HG03175 (cell line): ENCODE measurements at regions not wholly inside any gene's neighbourhood (a gene's known extent, or its start where the extent isn't known, plus 50 kb on each side); places are given as distances from the start of the nearest gene placed in this dataset.
"Not testable (repeated sequence)": the region's sequence is repeated elsewhere in the genome, so short reads cannot be mapped to it uniquely, and the experiment has no call there.

Source experiments
- ATAC-seq: cut with Tn5 transposase; IDR thresholded peaks from one replicate; pipeline ENCODE4 v1.9.1; 2021; ENCODE audit warnings: mild to moderate bottlenecking, moderate library complexity; ENCODE audit not compliant: unreplicated experiment

GRCh38 chr3:195669310-195669709 is 51.5 kb upstream of the MUC20 start:
- not testable (repeated sequence) for ATAC-seq

DNA sequence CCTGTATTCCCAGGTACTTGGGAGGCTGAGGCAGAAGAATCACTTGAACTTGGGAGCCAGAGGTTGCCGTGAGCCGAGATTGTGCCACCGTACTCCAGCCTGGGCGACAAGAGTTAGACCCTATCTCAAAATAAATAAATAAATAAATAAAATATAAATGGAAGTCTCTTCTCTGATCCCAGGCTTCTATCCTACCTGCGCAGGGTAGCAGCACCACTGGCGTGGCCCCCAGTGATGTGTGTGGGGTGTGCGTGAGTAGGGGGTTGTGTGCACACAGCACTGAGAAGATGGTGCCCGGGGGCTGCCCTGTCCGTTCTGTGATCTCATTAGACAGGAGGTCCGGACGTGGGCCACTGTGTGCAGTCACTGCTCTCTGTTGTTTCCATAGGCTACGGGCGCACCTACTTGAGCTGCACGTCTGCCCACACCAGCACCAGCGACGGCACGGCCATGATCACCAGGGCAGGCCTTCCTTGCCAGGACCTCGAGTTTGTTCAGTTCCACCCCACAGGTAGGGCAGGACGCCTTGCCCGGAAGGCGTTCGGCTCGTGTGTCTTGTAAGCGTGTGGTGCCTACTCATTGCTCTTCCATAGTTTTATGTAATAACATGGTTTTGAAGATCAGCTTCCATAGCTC is 52.5 kb upstream of the MUC20 start:
- not testable (repeated sequence) for ATAC-seq

GRCh38 chr3:195665311-195665710 is 55.5 kb upstream of the MUC20 start:
- not testable (repeated sequence) for ATAC-seq

DNA sequence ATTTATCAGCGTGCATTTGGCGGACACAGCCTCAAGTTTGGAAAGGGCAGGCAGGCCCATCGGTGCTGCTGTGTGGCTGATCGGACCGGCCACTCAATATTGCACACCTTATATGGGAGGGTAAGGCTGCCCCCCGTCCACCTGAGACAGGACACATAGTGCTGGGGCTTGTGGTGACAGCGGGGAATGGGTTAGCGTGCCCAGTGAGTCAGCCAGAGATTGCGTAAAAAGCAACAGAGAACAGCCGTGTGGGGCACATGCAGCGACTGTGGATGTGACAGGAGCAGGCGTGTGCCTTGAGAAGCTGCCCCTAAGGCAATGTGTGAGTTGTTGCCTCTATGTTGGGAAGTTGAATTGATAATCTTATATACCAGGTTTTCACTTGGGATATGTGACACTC is 56.6 kb upstream of the MUC20 start:
- ATAC-seq = not testable (repeated sequence)

DNA sequence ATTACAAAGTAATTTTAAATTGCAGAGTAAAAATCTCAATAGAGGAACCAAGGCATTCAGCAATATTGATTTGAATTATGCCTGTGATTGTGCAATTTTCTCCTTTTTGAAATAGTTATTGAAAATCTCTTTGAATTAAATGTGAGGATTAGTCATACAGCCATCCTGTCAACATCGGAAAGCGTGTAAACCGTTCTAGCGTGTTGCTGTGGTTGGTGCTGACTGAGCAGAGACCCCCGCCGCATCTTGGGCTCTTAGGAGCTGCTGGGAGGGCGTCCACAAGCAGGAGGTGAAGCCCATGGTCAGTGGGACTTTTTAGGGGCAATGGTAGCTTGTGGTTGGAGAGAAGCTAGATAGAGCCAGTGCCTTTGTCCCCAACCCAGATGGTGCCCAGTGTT is 61.6 kb upstream of the MUC20 start:
- not testable (repeated sequence) for ATAC-seq

DNA sequence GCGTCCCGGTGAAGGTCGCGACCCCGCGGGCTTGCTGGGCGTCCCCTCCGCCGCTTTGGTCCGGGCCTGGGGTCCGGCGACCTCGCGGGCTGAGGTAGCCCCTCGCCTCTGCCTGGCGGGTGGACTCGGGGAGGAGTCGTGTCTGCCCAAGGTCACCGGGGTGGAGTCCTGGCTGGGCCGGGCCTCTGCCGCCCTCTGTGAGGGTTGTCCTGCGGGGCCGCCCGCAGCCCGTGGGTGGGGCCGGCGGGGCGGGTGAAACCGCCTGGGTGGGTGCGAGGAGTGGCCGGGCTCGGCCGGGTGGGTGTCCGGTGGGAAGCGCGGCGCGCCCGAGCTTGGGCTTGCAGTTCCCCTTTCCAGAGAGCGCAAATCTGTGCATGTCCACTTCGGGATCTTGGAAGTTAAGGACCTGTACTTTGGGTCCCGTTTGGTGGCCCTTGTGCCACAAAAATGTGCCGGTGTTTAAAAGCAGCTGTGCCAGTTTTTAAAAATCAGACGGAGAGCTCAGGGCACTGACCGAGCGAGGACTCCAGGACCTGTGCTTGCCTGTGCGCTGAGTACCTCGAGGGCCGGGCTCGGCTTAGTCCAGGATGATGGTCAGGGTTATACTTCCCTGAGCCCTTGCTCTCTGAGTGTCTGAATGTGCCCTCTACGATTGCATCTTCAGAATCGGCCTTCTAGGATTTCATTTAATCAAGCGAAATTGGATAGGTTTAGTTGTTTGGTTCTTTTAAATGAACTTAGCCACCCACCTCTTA is 62.2 kb upstream of the MUC20 start:
- peak; percentile 41 for ATAC-seq

DNA sequence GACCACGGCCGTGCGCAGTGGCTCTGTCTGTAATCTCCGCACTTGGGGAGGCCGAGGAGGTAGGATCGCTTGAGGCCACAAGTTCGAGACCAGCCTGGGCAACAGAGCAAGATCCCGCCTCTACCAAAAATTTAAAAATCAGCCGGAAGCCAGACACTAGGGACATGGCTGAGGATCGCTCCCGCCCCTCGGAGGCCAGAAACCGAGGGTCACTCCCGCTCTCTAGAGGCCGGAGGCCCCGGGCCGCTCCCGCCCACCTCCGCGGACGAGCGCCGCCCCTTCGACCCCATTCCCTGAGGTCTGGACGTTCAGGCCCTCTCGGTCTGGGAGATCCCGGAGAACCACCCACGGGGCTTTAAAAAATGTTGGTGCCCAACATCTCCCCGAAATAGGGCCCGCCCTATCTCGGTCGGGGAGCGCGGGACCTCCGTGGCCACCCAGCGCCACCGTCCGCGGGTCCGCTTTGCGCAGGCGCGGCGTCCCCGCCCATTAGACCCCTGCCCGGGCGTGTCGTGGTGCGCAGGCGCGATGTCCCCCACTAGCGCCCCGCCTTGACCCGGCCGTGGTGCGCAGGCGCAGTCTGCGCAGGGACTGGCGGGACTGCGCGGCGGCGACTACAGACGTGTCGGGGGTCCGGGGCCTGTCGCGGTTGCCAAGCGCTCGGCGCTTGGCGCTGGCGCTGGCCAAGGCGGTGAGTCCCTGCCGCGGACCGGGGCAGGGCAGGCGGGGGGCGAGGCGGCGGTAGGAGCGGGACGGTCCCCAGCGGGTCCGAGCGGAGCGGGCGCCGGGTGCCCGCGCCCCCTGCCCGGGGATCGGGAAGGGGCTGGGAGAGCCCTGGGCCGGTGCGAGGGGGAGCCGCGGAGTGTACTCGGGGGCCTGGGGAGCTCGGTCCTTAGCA is 63.1 kb upstream of the MUC20 start:
- ATAC-seq = peak; percentile 90

DNA sequence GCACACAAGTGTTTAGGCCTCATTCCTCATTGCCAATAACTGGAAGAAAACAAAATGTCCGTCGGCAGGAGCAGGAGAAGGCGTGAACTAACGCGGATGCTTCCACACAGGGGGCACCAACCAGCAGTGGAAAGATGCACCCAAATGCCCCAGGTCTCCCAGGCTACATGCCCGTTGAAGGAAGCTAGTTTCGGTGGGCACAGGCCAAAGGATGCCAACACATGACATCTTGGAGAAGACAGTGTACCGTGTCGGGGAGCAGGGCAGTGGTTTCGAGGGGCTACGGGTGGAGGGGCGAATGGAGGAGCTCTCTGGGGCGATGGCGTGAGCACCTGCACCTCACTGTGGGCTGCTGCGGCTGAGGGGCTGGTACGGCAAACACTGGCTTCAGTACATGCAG is 64.7 kb upstream of the MUC20 start:
- not testable (repeated sequence) for ATAC-seq

DNA sequence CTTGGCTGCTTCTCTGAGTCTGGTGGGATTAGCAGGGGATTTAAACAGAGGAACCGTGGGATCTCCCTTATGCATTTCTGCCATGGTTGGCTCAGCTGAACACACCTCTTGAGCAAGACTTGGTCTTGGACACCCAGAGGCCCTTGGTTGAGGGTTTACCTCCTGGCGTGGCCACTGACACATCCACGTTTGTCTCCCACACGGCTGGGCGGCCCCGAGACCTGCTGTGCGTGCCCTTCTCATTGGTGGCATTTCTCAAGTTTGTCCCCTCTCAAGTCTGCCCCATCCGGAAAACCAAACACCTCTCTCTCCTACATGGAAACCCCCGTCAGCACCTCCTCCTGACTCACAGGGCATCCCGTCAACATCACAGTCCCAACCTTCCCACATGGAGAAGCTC is 66.0 kb upstream of the MUC20 start:
- ATAC-seq = not testable (repeated sequence)

DNA sequence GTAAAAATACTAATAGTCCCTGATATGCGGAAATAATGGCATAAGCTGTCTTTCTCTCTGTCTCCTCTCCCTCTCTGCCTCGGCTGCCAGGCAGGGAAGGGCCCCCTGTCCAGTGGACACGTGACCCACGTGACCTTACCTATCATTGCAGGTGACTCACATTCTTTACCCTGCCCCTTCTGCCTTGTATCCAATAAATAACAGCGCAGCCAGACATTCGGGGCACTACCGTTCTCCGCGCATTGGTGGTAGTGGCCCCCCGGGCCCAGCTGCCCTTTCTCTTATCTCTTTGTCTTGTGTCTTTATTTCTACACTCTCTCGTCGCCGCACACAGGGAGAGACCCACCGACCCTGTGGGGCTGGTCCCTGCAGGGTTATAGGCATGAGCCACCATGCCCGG is 66.6 kb upstream of the MUC20 start:
- not testable (repeated sequence) for ATAC-seq

DNA sequence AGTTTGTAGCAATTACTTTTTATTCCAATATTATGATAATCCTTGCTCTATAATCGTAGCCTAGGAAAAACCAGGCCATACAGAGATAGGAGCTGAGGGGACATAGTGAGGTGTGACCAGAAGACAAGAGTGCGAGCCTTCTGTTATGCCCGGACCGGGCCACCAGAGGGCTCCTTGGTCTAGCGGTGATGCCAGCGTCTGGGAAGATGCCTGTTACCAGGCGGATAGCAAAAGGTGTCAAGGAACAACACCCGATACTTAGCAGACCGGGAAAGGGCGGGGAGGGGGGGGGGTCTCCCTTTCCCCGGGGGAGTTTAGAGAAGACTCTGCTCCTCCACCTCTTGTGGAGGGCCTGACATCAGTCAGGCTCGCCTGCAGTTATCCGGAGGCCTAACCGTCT is 67.1 kb upstream of the MUC20 start:
- not testable (repeated sequence) for ATAC-seq

DNA sequence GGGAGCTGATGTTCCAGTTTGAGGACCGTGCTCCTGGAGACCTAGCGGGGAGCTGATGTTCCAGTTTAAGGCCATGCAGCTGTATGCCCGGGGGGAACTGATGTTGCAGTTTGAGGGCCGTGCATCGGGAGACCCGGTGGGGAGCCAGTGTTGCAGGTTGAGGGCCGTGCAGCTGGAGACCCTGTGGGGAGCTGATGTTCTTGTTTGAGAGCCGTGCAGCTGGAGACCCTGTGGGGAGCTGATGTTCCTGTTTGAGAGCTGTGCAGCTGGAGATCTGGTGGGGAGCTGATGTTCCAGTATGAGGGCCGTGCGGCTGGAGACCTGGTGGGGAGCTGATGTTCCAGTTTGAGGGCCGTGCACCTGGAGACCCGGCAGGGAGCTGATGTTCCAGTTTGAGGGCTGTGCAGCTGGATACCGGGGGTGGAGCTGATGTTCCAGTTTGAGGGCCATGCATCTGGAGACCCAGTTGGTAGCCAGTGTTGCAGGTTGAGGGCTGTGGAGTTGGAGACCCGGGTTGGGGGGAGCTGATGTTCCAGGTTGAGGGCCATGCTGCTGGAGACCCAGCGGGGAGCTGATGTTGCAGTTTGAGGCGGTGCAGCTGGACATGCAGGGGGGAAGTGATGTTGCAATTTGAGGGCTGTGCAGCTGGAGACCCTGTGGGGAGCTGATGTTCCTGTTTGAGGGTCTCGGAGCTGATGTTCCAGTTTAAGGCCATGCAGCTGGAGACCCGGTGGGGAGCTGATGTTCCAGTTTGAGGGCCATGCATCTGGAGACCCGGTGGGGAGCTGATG is 64.4 kb upstream of the APOD start:
- not testable (repeated sequence) for ATAC-seq

DNA sequence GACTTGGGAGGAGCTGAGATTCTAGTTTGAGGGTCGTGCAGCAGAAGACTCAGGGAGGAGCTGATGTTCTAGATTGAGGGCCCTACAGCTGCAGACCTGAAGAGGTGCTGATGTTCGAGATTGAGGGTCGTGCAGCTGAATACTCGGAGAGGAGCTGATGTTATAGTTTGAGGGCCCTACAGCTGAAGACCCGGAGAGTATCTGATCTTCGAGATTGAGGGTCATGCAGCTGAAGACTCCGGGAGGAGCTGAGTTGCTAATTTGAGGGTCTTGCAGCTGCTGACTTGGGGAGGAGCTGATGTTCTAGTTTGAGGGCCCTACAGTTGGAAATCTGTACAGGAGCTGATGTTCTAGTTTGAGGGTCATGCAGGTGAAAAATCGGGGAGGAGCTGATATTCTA is 62.1 kb upstream of the APOD start:
- not testable (repeated sequence) for ATAC-seq

GRCh38 chr3:195643245-195643644 is 59.5 kb upstream of the APOD start:
- ATAC-seq = not testable (repeated sequence)

DNA sequence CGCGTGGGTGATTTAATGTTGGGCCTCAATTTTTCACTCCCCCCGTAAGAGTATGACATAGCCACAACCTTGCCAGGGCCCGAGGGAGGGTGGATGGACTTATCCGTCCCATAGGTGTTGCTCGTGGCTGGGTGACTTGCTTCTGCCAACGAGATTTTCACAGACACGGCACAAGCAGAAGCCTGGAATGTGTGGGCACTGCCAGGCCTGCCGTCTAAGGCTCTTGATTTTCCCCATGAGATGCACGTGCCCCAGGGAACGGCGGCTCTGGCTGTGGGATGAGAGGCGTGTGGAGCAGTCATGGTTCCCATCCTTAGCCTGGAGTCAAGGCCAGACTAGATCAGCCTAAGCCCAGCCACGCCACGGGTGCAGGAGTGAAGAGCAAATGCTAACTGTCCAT is 58.6 kb upstream of the APOD start:
- ATAC-seq = not testable (repeated sequence)

DNA sequence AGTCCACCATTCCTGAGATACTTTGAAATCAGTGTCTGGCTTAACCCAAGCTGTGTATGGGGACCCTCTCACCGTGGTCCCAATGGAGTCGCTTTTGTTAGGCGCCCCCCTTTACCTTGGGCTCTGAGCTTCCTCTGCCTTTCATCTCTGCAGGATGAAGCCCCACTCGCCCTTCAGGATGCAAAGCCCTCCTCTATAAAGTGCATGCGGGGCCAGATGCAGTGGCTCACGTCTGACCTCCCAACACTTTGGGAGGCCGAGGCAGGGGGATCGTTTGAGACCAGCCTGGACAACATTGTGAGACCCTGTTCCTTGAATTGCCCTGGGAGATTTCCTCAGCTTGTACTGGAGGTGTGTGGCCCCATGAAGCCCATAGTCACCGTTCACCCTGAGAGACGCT is 54.7 kb upstream of the APOD start:
- ATAC-seq = not testable (repeated sequence)

DNA sequence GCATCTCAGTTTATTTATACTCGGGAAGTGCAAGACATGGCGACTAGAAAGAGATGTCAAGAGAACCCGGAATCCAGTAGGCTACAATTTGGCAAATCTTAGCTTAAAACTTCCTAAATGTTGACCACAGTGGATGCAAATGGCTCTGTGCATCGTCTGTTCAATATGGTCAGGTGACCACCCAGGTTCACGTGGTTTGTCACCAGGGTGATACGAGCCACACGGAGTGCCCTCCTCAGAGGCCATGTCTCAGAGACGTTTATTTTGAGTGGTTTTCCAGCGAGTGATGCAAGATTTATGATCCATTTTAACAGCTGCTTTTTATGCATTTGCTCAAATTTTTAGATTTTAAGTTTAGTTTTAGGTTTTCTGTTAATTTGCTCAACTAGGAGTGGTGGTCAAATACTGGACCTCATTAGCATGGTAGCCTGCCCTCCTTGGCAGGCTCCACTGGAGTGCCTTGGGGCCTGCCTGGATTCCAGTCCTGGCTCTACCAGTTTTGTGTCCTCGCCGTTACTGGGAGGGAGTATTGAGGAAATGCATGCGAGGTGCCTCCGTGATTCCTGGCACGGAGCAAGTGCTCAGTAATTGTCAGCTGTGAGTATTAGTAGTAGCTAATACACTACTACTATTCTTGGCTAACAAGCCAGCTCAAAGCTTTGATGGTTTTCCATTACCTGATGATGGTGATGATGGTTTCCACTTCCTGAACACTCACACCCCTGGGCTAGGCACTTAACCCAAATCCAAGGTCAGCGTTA is 53.9 kb upstream of the APOD start:
- not testable (repeated sequence) for ATAC-seq

- not testable (repeated sequence) for ATAC-seq
Observed at GRCh38 chr3:195637011-195637410, 53.3 kb upstream of the APOD start.

DNA sequence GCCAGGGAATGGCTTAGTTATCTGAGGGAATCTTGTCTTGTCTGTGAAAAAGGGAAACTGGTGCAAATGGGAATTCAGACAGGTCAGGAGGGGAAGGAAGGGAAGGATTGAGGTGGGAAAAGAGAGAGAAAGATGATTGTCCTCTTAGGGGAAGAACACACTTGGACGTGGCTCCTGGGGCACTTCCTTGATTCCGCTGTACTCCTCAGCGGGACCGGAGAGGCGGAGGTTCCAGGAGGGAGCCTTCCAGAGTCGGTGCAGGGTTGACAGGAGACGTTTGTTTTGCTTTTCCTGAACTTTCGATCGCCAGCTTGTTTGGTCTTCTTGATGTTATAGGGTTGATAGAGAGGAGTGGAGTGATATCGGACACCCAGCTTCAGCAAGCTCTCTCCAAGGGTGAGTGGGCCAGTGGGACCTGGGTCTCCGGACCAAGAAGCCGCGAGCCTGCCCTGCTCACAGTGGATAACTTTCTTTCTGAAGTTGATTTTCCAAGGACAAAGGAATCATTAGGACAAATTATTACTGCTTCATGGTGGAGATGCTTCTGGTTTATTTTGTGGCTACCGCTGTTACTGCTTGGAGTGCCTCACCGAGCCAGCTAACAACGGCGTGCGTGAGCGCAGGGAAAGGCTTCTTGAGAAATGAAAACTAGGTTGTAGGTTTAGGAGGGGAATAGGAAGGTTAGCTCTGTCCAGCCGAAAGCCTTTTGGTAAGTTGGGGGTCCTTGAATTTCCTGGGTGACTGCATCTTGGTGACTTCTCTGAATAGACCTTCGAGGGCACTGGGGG is 52.4 kb upstream of the APOD start:
- not testable (repeated sequence) for ATAC-seq
